Muscle of leg (tissue), 3 donors: ENCODE measurements at regions not wholly inside any gene's neighbourhood (a gene's known extent, or its start where the extent isn't known, plus 50 kb on each side); places are given as distances from the start of the nearest gene placed in this dataset.

ENCODE experiments used
- DNase-seq: peaks from one replicate; pipeline ENCODE4 v3.0.0; 2013
- H3K27ac ChIP-seq: one replicate; pipeline ENCODE4 v1.5.1; 2013; ENCODE audit warnings: mild to moderate bottlenecking, low read length, control low read depth
- H3K27me3 ChIP-seq: one replicate; pipeline ENCODE4 v1.6.1; 2013; ENCODE audit warnings: low read length; ENCODE audit not compliant: control insufficient read depth, insufficient read depth
- H3K36me3 ChIP-seq: one replicate; pipeline ENCODE4 v1.6.1; 2013; ENCODE audit warnings: low read length; ENCODE audit not compliant: control insufficient read depth, insufficient read depth
- H3K4me1 ChIP-seq: one replicate; pipeline ENCODE4 v1.6.1; 2013; ENCODE audit warnings: low read length; ENCODE audit not compliant: control insufficient read depth, insufficient read depth
- H3K4me3 ChIP-seq: one replicate; pipeline ENCODE4 v1.5.1; 2013; ENCODE audit warnings: low read length, control low read depth
- H3K9me3 ChIP-seq: replicated peaks from 2 replicates; pipeline ENCODE4 v1.6.1; 2013; ENCODE audit warnings: low read depth, low read length; ENCODE audit not compliant: control insufficient read depth
- WGBS: methylation state at CpG from one replicate; pipeline ENCODE4 v1.1.5; 2013; ENCODE audit warnings: missing lambda C conversion rate; ENCODE audit not compliant: insufficient coverage; 5-methylcytosine and 5-hydroxymethylcytosine counted together

- Histone ChIP-seq H3K4me3 (no peak overlapping the region), H3K27ac (no peak overlapping the region), H3K27me3 (no peaks in the 10 kb centered on the region), H3K36me3 (no peaks in the 10 kb centered on the region), H3K9me3 (no peaks in the 10 kb centered on the region), H3K4me1 (no peaks in the 10 kb centered on the region)
- WGBS, result no CpG with 5 or more reads among the region's 2 CpGs
- DNase-seq, result no peak
These were observed 1154.9 kb upstream of the PCDH7 start for GRCh38 chr4:29565256-29565655.

- no peaks in the 10 kb centered on the region for H3K4me1 ChIP-seq
- WGBS, result no CpG with 5 or more reads among the region's 1 CpG
- no peak for DNase-seq
- H3K27me3 ChIP-seq, result no peaks in the 10 kb centered on the region
- H3K4me3 ChIP-seq, result no peak overlapping the region
- no peaks in the 10 kb centered on the region for H3K36me3 ChIP-seq
- H3K9me3 ChIP-seq, result no peaks in the 10 kb centered on the region
- no peak overlapping the region for H3K27ac ChIP-seq
These were observed 1153.8 kb upstream of the PCDH7 start for GRCh38 chr4:29566371-29566770.

GRCh38 chr4:29571322-29571721 lies 1148.8 kb upstream of the PCDH7 start:
- no peaks in the 10 kb centered on the region for H3K36me3 ChIP-seq
- no peak overlapping the region for H3K4me3 ChIP-seq
- H3K9me3 ChIP-seq, result no peaks in the 10 kb centered on the region
- no CpG with 5 or more reads among the region's 3 CpGs for WGBS
- H3K27ac ChIP-seq, result no peak overlapping the region
- no peaks in the 10 kb centered on the region for H3K27me3 ChIP-seq
- DNase-seq, result no peak
- H3K4me1 ChIP-seq, result no peaks in the 10 kb centered on the region

- Histone ChIP-seq H3K36me3 (no peaks in the 10 kb centered on the region), H3K27ac (no peak overlapping the region), H3K4me3 (no peak overlapping the region), H3K27me3 (no peaks in the 10 kb centered on the region), H3K4me1 (no peaks in the 10 kb centered on the region), H3K9me3 (no peaks in the 10 kb centered on the region)
- peak; percentile 11 for DNase-seq
- WGBS, result 33% methylated on average over 1 of the region's 2 CpGs
These were observed 1141.8 kb upstream of the PCDH7 start for GRCh38 chr4:29578329-29578728.

GRCh38 chr4:29581457-29581856 lies 1138.7 kb upstream of the PCDH7 start:
- WGBS, result 34% methylated on average over 2 of the region's 2 CpGs
- H3K4me1 ChIP-seq, result no peaks in the 10 kb centered on the region
- peak; percentile 65 for DNase-seq
- no peaks in the 10 kb centered on the region for H3K9me3 ChIP-seq
- no peaks in the 10 kb centered on the region for H3K27me3 ChIP-seq
- no peaks in the 10 kb centered on the region for H3K36me3 ChIP-seq
- H3K4me3 ChIP-seq, result no peak overlapping the region
- H3K27ac ChIP-seq, result no peak overlapping the region

- WGBS, result no CpG with 5 or more reads among the region's 3 CpGs
- DNase-seq, result peak; percentile 42
- Histone ChIP-seq H3K27ac (no peak overlapping the region), H3K9me3 (peaks cover 2% of the 10 kb centered on the region), H3K27me3 (no peaks in the 10 kb centered on the region), H3K4me3 (no peak overlapping the region), H3K4me1 (no peaks in the 10 kb centered on the region), H3K36me3 (no peaks in the 10 kb centered on the region)
These were observed 1131.6 kb upstream of the PCDH7 start for GRCh38 chr4:29588617-29589016.

GRCh38 chr4:29596228-29596627 lies 1123.9 kb upstream of the PCDH7 start:
- WGBS, result no CpG with 5 or more reads among the region's 5 CpGs
- no peaks in the 10 kb centered on the region for H3K9me3 ChIP-seq
- no peak for DNase-seq
- H3K4me1 ChIP-seq, result no peaks in the 10 kb centered on the region
- no peaks in the 10 kb centered on the region for H3K27me3 ChIP-seq
- H3K4me3 ChIP-seq, result no peak overlapping the region
- no peaks in the 10 kb centered on the region for H3K36me3 ChIP-seq
- no peak overlapping the region for H3K27ac ChIP-seq

GRCh38 chr4:29619168-29619567 lies 1101.0 kb upstream of the PCDH7 start:
- H3K4me3 ChIP-seq, result no peak overlapping the region
- no peaks in the 10 kb centered on the region for H3K4me1 ChIP-seq
- H3K27ac ChIP-seq, result no peak overlapping the region
- no peaks in the 10 kb centered on the region for H3K27me3 ChIP-seq
- no peaks in the 10 kb centered on the region for H3K9me3 ChIP-seq
- WGBS, result 77% methylated on average over 2 of the region's 2 CpGs
- no peak for DNase-seq
- no peaks in the 10 kb centered on the region for H3K36me3 ChIP-seq

- no peaks in the 10 kb centered on the region for H3K36me3 ChIP-seq
- no peaks in the 10 kb centered on the region for H3K27me3 ChIP-seq
- no peak overlapping the region for H3K27ac ChIP-seq
- no peak overlapping the region for H3K4me3 ChIP-seq
- no peak for DNase-seq
- no CpG with 5 or more reads among the region's 2 CpGs for WGBS
- no peaks in the 10 kb centered on the region for H3K4me1 ChIP-seq
- H3K9me3 ChIP-seq, result no peaks in the 10 kb centered on the region
These were observed 1088.0 kb upstream of the PCDH7 start for GRCh38 chr4:29632199-29632598.

GRCh38 chr4:29636961-29637360 lies 1083.2 kb upstream of the PCDH7 start:
- WGBS, result no CpG with 5 or more reads among the region's 3 CpGs
- H3K4me3 ChIP-seq, result no peak overlapping the region
- no peak for DNase-seq
- no peaks in the 10 kb centered on the region for H3K4me1 ChIP-seq
- H3K9me3 ChIP-seq, result no peaks in the 10 kb centered on the region
- no peaks in the 10 kb centered on the region for H3K27me3 ChIP-seq
- H3K36me3 ChIP-seq, result no peaks in the 10 kb centered on the region
- H3K27ac ChIP-seq, result no peak overlapping the region

GRCh38 chr4:29653221-29653620 lies 1066.9 kb upstream of the PCDH7 start:
- Histone ChIP-seq H3K36me3 (no peaks in the 10 kb centered on the region), H3K9me3 (no peaks in the 10 kb centered on the region), H3K27ac (no peak overlapping the region), H3K4me1 (no peaks in the 10 kb centered on the region), H3K4me3 (no peak overlapping the region), H3K27me3 (no peaks in the 10 kb centered on the region)
- 69% methylated on average over 4 of the region's 6 CpGs for WGBS
- no peak for DNase-seq
